Epithelial cell of proximal tubule (primary cell): ENCODE measurements at regions not wholly inside any gene's neighbourhood (a gene's known extent, or its start where the extent isn't known, plus 50 kb on each side); places are given as distances from the start of the nearest gene placed in this dataset.

Experiments
- DNase-seq: peaks from one replicate; pipeline ENCODE4 v3.0.0-alpha.2; 2011; ENCODE audit warnings: low read depth
- H3K4me3 ChIP-seq: 2 replicates; pipeline ENCODE4 v1.5.1; 2011; ENCODE audit warnings: low read depth, mild to moderate bottlenecking, low read length
- TF ChIP-seq, protein P1 (sequence below): conservative IDR thresholded peaks from 2 replicates; pipeline ENCODE4 v1.5.1; 2012; ENCODE audit warnings: low read depth, mild to moderate bottlenecking, low read length

DNA sequence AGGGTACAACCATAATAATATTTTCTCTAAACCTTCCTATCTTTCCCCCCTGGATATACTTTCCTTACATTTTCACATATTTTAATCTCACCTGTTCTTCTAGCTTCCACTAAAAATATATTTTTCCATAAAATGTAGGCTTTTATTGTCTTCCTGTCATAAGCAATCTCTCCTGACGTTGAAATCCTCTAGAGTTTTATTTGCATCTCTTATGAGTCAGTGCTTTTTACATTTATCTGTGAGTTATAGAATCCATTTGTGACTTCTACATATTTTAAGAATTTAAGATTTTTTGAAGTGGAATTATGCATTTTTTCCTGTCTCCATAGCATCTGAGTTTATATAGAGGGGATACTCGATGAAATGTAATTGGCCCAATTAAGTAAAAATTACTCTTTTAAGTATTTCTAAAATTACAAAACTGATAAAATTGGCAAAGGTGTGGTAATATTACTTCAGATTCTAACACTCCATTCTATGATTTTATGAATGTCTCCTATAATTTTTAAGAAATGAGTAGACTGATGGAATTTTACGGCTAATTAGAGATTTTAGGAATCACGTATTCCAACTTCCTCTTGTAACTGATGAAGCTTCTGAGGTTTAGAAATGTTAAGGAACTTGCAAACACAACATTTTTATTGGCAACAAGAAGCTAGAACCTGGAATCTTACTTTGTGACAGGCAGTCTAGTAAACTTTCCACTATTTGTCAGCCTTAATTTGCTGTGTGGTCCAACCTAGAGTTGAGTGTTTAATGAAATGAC, 422.9 kb upstream of the SEMA3A start:
- no peak for DNase-seq
- TF ChIP-seq, protein P1, sequence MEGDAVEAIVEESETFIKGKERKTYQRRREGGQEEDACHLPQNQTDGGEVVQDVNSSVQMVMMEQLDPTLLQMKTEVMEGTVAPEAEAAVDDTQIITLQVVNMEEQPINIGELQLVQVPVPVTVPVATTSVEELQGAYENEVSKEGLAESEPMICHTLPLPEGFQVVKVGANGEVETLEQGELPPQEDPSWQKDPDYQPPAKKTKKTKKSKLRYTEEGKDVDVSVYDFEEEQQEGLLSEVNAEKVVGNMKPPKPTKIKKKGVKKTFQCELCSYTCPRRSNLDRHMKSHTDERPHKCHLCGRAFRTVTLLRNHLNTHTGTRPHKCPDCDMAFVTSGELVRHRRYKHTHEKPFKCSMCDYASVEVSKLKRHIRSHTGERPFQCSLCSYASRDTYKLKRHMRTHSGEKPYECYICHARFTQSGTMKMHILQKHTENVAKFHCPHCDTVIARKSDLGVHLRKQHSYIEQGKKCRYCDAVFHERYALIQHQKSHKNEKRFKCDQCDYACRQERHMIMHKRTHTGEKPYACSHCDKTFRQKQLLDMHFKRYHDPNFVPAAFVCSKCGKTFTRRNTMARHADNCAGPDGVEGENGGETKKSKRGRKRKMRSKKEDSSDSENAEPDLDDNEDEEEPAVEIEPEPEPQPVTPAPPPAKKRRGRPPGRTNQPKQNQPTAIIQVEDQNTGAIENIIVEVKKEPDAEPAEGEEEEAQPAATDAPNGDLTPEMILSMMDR, result no peak
- H3K4me3 ChIP-seq, result no peak overlapping the region

DNA sequence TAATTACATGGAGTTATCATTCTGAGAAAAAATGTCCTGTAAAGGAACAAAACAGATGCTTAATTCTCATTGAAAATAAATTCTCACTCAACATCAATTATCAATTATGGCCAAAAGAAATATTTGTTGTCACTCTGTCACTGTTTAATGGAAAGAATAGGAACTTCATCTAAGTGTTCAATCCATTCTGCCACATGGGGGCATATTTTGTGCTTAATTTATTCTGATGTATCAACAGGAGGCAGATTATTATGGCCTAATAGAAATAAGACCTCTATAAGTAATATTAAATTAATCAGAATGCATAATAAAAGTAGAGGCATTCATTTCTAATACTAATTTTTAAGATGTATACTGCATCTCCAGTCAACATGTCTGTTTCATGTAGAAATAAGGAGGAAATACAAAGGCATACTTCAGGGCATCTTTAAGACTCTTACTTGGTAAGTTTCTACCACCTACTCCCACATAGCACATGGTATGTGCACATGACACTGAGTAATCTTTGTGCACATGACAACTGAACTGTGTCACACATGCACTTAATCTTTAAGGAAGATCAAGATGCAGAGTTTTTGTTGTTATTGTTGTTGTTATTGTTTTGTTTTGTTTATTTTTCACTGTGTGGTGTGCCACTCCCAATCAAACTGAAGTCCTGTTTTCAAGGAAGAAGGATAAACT, 420.4 kb upstream of the SEMA3A start:
- TF ChIP-seq, protein P1, result peak; percentile 42
- peak; percentile 25 for DNase-seq
- H3K4me3 ChIP-seq, result no peak overlapping the region

DNA sequence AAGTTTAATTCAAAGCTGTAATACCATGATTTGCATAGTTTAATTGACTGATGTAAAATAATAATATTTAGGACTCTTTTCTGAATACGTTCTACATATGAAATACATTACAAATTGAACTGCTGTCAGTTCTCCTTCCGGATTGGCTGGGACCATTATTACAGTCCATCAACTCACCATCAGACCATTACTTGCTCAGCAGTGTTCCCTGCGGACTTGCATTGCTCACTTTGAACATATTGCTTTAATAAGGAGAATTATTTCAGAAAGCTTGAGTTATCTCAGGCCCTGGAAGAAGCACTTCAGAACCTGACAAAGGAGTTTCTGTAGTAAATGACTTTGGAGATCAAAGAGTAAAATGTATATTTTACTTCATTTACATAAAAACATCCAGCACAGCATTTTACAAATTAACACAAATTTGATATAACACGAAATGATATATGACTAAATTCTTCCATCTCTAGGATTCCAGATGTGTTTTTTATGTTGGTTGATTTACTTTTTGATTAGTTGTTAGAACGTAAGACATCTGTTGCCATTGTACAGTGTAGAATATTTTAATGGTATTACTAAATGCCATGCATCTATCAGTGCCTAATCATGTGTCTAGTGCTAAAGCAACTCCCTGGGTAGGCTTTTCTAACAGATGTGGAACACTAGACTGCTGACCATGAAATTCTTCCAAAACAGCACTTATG, 418.5 kb upstream of the SEMA3A start:
- TF ChIP-seq, protein P1, result no peak
- DNase-seq, result no peak
- H3K4me3 ChIP-seq, result no peak overlapping the region

DNA sequence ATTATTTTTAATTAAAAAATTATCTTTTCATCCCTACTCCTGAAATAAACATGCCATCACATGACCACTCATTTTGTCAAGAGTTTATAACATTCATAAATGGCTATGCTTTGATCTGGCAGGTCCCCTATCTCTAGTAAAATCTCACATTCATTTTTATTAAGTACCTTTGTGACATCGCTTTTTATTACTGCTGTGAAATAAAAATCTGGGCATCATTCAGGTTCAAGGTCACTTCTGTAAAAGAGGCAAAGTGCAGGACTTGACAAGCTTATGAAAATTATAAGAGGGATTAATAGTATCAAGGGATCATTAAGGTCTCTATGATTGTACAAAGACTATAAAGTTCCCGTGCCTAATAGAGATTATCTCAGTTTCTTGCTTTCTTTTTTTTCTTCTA, 416.8 kb upstream of the SEMA3A start:
- no peak for DNase-seq
- TF ChIP-seq, protein P1, result no peak
- H3K4me3 ChIP-seq, result no peak overlapping the region

GRCh38 chr7:84610390-84610789, 415.8 kb upstream of the SEMA3A start:
- H3K4me3 ChIP-seq, result no peak overlapping the region
- DNase-seq, result no peak
- TF ChIP-seq, protein P1, result no peak

DNA sequence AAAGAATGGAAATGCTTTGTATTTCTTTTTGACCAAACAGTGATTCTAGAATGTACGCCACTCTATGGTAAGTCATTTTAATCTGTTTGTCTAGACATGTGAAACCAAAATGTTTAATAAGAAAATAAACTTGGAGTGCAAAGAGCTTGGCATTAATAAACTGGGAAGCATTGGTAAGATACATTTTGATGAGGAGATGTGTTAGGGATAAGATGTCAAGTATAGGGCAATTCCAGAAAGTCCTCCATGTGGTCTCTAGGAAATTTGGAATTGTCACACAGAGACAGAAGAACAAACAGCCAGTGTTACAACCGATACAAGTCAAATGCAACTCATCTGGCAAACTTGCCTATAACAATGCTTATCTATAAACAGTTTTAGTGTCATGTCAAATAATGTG, 410.7 kb upstream of the SEMA3A start:
- TF ChIP-seq, protein P1, result no peak
- no peak overlapping the region for H3K4me3 ChIP-seq
- no peak for DNase-seq
